Lung microvascular endothelial cell (primary cell): ENCODE measurements at regions not wholly inside any gene's neighbourhood (a gene's known extent, or its start where the extent isn't known, plus 50 kb on each side); places are given as distances from the start of the nearest gene placed in this dataset.
"Not testable (repeated sequence)": the region's sequence is repeated elsewhere in the genome, so short reads cannot be mapped to it uniquely, and the experiment has no call there.

Experiments
- DNase-seq, 2 donors: peaks; one replicate each; pipeline versions ENCODE4 v3.0.0 to v3.0.0-alpha.2; 2010; ENCODE audit warnings: low read depth in 2 of 2

GRCh38 chr1:8169364-8170058, 143.4 kb upstream of the ERRFI1 start:
- DNase-seq: peak; percentile 87 to 90

- DNase-seq: no peak
These were observed 141.8 kb upstream of the ERRFI1 start for GRCh38 chr1:8167936-8168335.

- DNase-seq: no peak
These were observed 140.3 kb upstream of the ERRFI1 start for GRCh38 chr1:8166406-8166805.

- DNase-seq: no peak
These were observed 139.7 kb upstream of the ERRFI1 start for GRCh38 chr1:8165595-8166360.

GRCh38 chr1:8164670-8165069, 138.6 kb upstream of the ERRFI1 start:
- no peak for DNase-seq

GRCh38 chr1:8163039-8163438, 136.9 kb upstream of the ERRFI1 start:
- no peak for DNase-seq

GRCh38 chr1:8162168-8162567, 136.1 kb upstream of the ERRFI1 start:
- DNase-seq: no peak

GRCh38 chr1:8161546-8162105, 135.5 kb upstream of the ERRFI1 start:
- no peak for DNase-seq

GRCh38 chr1:8159470-8160024, 133.4 kb upstream of the ERRFI1 start:
- DNase-seq: no peak

GRCh38 chr1:8158995-8159394, 132.9 kb upstream of the ERRFI1 start:
- DNase-seq: no peak

- DNase-seq: no peak
These were observed 131.7 kb upstream of the ERRFI1 start for GRCh38 chr1:8157765-8158164.

GRCh38 chr1:8155528-8156186, 129.5 kb upstream of the ERRFI1 start:
- no peak for DNase-seq

- DNase-seq: peak in 1 of 2 donors; percentile 85
These were observed 128.5 kb upstream of the ERRFI1 start for GRCh38 chr1:8154621-8155052.

GRCh38 chr1:8153961-8154360, 127.9 kb upstream of the ERRFI1 start:
- DNase-seq: no peak

GRCh38 chr1:8152731-8153702, 126.9 kb upstream of the ERRFI1 start:
- DNase-seq: no peak

GRCh38 chr1:8151647-8152046, 125.5 kb upstream of the ERRFI1 start:
- DNase-seq: no peak

- not testable (repeated sequence) for DNase-seq
These were observed 123.6 kb upstream of the ERRFI1 start for GRCh38 chr1:8149756-8150155.

- peak in 1 of 2 donors; percentile 57 for DNase-seq
These were observed 121.8 kb upstream of the ERRFI1 start for GRCh38 chr1:8147956-8148355.

- no peak for DNase-seq
These were observed 120.2 kb upstream of the ERRFI1 start for GRCh38 chr1:8146257-8146855.

GRCh38 chr1:8145545-8146202, 119.6 kb upstream of the ERRFI1 start:
- no peak for DNase-seq
